NCI-H526 treated with DMSO at 0.1 percent for 48 hours (cell line): ENCODE measurements at regions not wholly inside any gene's neighbourhood (a gene's known extent, or its start where the extent isn't known, plus 50 kb on each side); places are given as distances from the start of the nearest gene placed in this dataset.

Source experiments
- DNase-seq: peaks from one replicate; lab custom pipeline; 2025; lab: John Stamatoyannopoulos, UW

DNA sequence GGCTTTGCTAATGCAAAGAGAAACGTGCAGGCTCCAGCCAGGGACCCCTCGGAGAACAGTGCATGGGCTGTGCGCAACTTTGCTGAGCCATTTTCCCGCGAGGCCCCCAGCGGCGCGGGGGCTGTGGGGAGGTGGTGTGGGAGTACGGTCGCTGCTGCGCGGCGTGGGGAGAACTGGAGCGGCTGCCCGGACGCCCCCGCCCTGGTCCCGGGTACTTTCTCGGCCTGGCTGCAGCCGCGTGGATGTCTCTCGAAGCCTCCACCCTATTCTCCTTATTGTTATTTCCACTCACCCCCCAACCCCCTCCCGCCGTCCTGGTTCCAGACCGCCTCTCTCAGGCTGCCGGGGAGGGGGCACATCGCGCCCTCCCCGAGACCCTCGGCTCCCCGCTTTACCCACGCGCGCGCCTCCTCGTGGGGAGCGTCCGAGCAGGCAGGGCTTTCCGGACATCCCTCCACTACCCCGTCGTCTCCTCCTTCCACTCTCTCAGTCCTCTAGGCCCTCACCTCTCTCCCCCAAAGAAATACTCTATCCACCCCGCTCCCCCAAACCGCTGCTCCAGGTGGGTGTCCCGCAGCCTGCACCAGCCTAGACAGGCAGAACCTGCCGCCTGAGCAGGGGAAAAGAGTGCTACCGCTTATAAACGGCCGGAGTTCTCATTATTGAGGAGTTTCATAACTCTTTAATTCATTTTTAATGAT, 68.6 kb upstream of the TBCA start:
- no peak for DNase-seq

DNA sequence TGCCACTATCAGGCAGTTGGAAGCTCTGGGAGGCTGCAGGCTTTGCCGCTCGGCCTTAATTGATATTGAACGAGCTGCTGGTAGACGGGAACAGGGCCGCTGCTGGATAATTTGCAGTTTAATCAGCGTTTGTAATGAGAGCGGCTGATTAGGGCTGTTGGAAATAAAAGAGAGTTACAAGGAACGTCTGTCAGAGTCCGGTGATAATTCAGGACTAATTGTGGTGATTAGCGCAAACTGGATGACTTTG, 68.2 kb upstream of the TBCA start:
- DNase-seq, result no peak

DNA sequence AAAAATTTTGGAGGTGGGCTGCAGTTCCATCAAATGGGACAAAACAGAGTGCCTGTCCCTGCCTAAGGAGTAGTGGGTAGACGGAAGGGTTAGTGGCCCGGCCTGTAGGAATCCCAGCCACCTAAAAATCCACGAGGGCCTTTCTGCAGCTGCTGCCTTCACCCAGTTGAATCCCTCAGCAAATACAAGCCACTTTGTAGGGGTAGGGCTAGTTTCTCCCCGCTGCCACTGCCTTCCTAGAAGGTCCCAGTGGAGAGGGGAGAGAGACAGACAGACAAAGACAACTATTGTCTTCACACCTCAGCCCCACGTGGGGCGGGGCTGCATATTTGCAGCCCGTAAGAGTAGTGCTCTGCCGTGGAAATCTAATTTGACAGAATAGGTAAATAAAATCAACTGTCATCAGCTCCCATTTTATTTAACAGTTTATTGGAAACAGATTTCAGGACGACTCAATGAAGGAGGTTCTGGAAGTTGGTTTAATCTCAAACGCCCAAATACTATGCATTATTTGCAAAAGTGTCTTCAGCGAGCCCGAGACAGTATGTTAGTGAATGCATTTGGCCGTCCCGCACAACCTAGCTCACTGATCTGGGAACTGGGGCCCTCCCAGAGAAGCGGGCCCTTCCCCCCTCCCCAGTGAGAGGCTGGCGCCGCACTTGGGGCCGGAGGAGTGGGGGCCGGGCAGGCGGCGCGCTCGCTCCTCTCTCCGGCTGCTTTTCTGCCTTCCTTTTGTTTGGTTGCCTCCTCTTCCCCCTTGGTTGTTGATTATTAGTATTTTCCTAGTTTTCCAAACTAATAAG, 67.6 kb upstream of the TBCA start:
- DNase-seq, result no peak

DNA sequence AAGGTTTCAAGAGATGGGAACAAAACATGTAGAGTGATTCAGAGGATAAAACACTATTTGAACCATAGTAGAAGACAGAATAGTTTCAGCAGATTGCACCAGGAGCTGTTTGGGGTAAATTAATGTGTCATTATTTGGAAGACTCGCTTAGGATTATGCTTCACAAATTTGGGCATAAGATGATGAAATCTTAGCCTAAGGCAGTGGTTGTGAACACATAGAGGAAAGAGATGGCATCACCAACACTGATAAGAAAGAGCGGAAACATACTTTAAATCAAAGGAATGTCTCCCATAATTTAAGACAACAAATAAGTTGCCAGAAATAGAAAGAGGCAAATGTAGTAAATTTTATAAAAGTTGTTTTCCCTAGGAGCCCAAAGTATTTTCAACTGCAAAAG, 66.1 kb upstream of the TBCA start:
- no peak for DNase-seq

DNA sequence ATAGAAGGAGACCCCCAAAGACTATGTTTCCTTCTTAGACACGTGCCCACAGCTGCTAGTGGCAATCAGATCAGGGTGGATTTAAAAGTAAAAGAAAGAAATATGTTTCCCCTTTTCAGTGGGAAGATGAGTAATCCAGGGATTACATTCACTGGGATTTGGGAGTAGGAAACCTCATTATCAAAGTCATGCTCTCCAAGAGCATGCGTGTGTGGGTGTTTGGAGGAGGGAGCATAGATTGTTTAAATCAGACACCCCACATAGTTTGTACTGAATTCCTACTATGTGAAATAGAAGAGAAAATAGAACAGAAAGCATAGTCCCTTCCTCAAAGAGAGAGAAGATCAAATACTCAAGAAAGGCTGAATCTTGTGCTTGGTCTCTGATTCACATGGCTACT, 65.5 kb upstream of the TBCA start:
- DNase-seq, result no peak

DNA sequence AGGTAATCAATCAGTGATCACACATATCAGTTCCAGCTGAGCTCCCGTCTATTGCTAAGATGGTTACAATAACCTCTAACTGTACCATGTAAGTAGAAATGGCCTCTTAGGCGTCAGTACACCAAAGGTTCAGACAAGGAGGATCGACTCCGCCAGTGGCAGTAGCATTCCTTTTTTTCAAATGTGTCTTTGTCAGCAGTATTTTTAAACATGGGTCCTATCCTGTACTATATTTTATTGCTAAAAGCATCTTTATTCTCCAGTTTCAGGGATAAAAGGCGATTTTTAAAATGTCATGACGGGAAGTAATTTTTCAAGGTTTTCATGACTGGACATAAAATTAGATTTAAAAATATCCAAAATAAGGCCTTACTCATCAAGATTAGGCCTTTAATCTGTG, 64.8 kb upstream of the TBCA start:
- no peak for DNase-seq

DNA sequence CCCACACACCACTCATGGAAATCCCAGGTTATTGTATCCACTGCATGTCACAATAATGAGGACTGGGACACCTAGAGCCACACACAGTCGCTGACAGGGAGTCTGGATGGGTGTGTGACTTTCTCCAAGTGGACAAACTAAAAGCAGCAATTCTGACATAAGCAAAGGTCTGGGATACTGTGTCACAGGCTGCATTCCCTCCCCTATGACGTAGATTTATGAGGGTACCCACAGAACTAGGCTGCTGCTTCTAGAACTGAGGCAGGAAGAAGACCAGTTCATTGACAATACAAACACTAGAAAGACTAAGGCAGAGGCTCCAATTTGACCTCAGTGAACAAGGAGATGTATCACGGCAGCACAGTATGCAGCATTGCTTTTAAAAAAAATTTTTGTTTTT, 63.6 kb upstream of the TBCA start:
- DNase-seq, result no peak

DNA sequence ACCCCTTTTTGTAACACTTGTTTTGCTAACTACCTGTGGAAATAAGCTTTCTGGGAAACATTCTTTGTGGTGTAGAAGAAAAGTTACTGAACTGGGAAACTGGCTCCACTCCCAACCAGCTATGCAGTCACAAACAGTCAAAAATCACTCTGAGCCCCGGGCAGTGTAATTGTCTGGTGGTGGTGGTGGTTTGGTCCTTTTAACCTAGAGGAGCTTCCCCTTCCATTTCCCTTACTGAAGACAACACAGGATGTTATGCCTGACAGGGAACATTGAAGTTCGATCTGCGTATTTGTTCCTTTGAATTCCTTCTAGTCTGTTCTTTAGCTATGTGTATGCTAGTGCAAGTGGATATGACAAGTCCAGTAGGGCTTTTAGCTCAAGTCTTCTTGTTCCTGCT, 56.8 kb upstream of the TBCA start:
- DNase-seq, result no peak

DNA sequence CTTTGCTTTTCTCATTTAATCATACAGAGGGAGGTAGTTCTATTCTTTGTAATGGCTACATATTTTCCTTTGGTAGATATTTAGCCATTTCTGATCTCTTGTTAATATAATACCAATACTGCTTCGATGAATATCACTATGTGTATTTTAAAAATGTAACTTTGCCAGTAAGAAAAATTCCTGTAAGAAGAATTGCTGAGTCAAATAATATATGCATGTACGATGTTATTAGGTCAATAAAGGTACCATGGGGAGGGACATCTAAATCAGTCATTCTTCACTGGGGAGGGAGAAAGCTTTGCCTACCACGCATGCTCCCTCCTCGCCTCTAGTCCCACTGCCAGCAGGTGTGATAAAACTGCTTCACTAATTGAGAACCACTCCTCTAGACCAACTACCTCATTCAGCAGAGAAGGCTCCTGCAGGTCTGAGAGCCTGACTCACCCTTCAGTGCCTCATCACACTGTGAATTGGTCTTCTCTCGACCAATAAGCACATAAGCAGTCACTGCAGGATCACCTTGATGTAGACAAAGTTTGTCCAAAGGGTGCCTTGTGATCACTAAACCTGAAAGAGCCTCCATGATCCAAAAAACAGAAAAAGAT, 56.1 kb upstream of the TBCA start:
- no peak for DNase-seq

DNA sequence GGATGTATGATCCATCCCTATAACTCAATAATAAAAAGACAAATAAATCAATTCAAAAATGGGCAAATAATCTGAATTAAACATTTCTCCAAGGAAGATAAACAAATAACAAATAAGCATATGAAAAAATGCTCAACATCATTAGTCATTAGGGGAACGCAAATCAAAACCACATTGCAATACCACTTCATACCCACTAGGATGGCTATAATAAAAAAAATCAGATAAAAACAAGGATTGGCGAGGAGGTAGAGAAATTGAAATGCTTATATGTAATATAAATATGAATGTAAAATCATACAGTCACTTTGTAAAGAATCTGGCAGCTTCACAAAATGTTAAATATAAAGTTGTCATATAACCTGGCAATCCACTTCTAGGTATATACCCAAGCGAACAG, 52.3 kb upstream of the TBCA start:
- DNase-seq, result no peak
